ENCODE measurements at regions not wholly inside any gene's neighbourhood (a gene's known extent, or its start where the extent isn't known, plus 50 kb on each side); places are given as distances from the start of the nearest gene placed in this dataset.
"Not testable (repeated sequence)": the region's sequence is repeated elsewhere in the genome, so short reads cannot be mapped to it uniquely, and the experiment has no call there.

DNA sequence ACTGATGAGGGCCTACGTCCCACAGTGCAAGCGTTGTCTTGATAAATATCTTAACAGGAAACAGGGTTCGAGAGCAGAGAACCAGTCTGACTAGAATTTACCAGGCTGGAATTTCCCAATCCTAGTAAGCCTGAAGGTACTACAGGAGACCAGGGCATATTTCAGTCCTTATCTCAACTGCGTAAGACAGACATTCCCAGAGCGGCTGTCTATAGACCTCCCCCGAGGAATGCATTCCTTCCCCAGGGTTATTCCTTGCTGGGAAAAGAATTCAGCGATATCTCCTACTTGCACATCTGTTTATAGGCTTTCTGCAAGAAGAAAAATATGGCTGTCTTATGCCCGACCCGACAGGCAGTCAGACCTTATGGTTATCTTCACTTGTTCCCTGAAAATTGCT, 1074.1 kb upstream of the CELF4 start:
- TF ChIP-seq, protein P1, sequence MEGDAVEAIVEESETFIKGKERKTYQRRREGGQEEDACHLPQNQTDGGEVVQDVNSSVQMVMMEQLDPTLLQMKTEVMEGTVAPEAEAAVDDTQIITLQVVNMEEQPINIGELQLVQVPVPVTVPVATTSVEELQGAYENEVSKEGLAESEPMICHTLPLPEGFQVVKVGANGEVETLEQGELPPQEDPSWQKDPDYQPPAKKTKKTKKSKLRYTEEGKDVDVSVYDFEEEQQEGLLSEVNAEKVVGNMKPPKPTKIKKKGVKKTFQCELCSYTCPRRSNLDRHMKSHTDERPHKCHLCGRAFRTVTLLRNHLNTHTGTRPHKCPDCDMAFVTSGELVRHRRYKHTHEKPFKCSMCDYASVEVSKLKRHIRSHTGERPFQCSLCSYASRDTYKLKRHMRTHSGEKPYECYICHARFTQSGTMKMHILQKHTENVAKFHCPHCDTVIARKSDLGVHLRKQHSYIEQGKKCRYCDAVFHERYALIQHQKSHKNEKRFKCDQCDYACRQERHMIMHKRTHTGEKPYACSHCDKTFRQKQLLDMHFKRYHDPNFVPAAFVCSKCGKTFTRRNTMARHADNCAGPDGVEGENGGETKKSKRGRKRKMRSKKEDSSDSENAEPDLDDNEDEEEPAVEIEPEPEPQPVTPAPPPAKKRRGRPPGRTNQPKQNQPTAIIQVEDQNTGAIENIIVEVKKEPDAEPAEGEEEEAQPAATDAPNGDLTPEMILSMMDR (IDR thresholded peaks at IDR 0.05 in 2 of 3, conservative IDR thresholded peaks at IDR 0.05 in 1 of 3; ENCODE audit: control insufficient read depth in 2 of 3, extremely low read depth in 1 of 3, insufficient read depth in 1 of 3, low read depth in 3 of 3, low read length in 3 of 3), result not testable (repeated sequence)
- TF ChIP-seq BMI1 (IDR thresholded peaks at IDR 0.05; ENCODE audit: borderline replicate concordance); SRF (IDR thresholded peaks at IDR 0.05; ENCODE audit: low read depth in 2 of 2, low read length in 2 of 2); CHD2 (IDR thresholded peaks at IDR 0.05; ENCODE audit: borderline replicate concordance, low read depth, low read length); EP300 (IDR thresholded peaks at IDR 0.05; ENCODE audit: borderline replicate concordance in 1 of 2, control insufficient read depth in 1 of 2, low read depth in 2 of 2, low read length in 2 of 2): not testable (repeated sequence)

Data from GM12878 (cell line).